Loucy (cell line): ENCODE measurements at regions not wholly inside any gene's neighbourhood (a gene's known extent, or its start where the extent isn't known, plus 50 kb on each side); places are given as distances from the start of the nearest gene placed in this dataset.
"Not testable (repeated sequence)": the region's sequence is repeated elsewhere in the genome, so short reads cannot be mapped to it uniquely, and the experiment has no call there.

ENCODE experiments used
- H2AFZ ChIP-seq: fragments of 200-600 bp; sonication (generic); 2 replicates; pipeline ENCODE4 v1.6.0; 2016; ENCODE audit warnings: antibody characterized with exemption, mild to moderate bottlenecking, low read length, moderate library complexity
- H3F3A ChIP-seq: fragments of 200-600 bp; 2 replicates; pipeline ENCODE4 v1.6.0; 2016; ENCODE audit warnings: antibody characterized with exemption, low read depth, mild to moderate bottlenecking
- H3K27me3 ChIP-seq: fragments of 200-600 bp; sonication (generic); 2 replicates; pipeline ENCODE4 v1.6.1; 2014; ENCODE audit warnings: low read length, mild to moderate bottlenecking; ENCODE audit not compliant: insufficient read depth, poor library complexity, severe bottlenecking
- H3K36me3 ChIP-seq: fragments of 200-600 bp; sonication (generic); 2 replicates; pipeline ENCODE4 v1.6.1; 2016; ENCODE audit warnings: low read length; ENCODE audit not compliant: insufficient read depth
- H3K4me1 ChIP-seq: fragments of 200-600 bp; sonication (generic); 2 replicates; pipeline ENCODE4 v1.5.1; 2014; ENCODE audit warnings: low read length, mild to moderate bottlenecking; ENCODE audit not compliant: insufficient read depth, poor library complexity, severe bottlenecking
- H3K4me2 ChIP-seq: fragments of 200-600 bp; sonication (generic); 2 replicates; pipeline ENCODE4 v1.6.0; 2014; ENCODE audit warnings: antibody characterized with exemption, low read length, low read depth, mild to moderate bottlenecking; ENCODE audit not compliant: poor library complexity, severe bottlenecking
- H3K4me3 ChIP-seq: fragments of 200-600 bp; sonication (generic); 2 replicates; pipeline ENCODE4 v1.5.1; 2014; ENCODE audit warnings: low read length, mild to moderate bottlenecking, mixed read lengths; ENCODE audit not compliant: poor library complexity, severe bottlenecking
- H3K79me2 ChIP-seq: fragments of 200-600 bp; sonication (generic); 2 replicates; pipeline ENCODE4 v1.6.1; 2014; ENCODE audit warnings: low read length; ENCODE audit not compliant: insufficient read depth
- H3K9ac ChIP-seq: fragments of 200-600 bp; sonication (generic); 2 replicates; pipeline ENCODE4 v1.6.0; 2014; ENCODE audit warnings: mild to moderate bottlenecking, low read depth, low read length, moderate library complexity; ENCODE audit not compliant: poor library complexity, severe bottlenecking
- H3K9me2 ChIP-seq: fragments of 200-600 bp; sonication (generic); replicated peaks from 2 replicates; pipeline ENCODE4 v1.6.1; 2016; ENCODE audit warnings: low read depth, low read length, mixed read lengths
- H3K9me3 ChIP-seq: fragments of 200-600 bp; sonication (generic); 2 replicates; pipeline ENCODE4 v1.6.1; 2014; ENCODE audit warnings: mild to moderate bottlenecking, antibody characterized with exemption, low read length, low read depth; ENCODE audit not compliant: insufficient read depth
- H4K20me1 ChIP-seq: fragments of 200-600 bp; sonication (generic); 2 replicates; pipeline ENCODE4 v1.6.0; 2014; ENCODE audit warnings: antibody characterized with exemption, low read length, mild to moderate bottlenecking; ENCODE audit not compliant: insufficient read depth, poor library complexity, severe bottlenecking
- EZH2phosphoT487 ChIP-seq: fragments of 200-600 bp; IDR thresholded peaks from 2 replicates; pipeline ENCODE4 v1.6.1; 2018; ENCODE audit warnings: antibody characterized with exemption, mild to moderate bottlenecking, moderate library complexity, borderline replicate concordance
- TF ChIP-seq, protein P1 (sequence below): fragments of 200-600 bp; sonication (generic); conservative IDR thresholded peaks from 2 replicates; pipeline ENCODE4 v1.5.1; 2014; ENCODE audit warnings: mild to moderate bottlenecking, antibody characterized with exemption, low read length

DNA sequence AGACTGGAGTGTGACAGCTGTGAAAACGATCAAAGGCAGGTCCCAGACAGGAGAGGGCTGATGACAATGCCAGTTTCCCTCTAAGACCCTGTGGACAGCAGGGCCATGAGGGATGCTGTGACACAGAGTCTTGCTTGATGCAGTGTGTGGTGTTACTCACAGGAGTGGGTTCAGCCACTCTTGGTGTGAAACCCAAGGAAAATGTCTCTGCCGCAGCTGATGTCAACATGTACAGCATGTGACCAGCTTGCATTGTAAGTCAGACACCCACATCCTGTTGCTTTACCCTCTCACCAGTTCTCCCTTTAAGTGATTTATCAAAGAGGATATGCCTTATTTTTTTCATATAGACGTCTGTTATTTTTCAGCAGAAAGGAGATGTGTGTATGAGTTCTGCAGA lies 268.6 kb downstream of the BTG1 start:
- Histone ChIP-seq H3K36me3 (no peaks in the 10 kb centered on the region), H3K9ac (no peak overlapping the region), H2AFZ (peak overlapping the region; percentile 44; the same call in 1 of the 2 replicates), H3K4me3 (no peak overlapping the region), H3K4me1 (peaks cover 3% of the 10 kb centered on the region), H3F3A (no peaks in the 10 kb centered on the region), H3K9me3 (no peaks in the 10 kb centered on the region), H3K9me2 (no peaks in the 10 kb centered on the region), H3K4me2 (peak overlapping the region; percentile 19), H3K79me2 (no peaks in the 10 kb centered on the region), H3K27me3 (no peaks in the 10 kb centered on the region), H4K20me1 (no peaks in the 10 kb centered on the region)
- TF ChIP-seq, protein P1, sequence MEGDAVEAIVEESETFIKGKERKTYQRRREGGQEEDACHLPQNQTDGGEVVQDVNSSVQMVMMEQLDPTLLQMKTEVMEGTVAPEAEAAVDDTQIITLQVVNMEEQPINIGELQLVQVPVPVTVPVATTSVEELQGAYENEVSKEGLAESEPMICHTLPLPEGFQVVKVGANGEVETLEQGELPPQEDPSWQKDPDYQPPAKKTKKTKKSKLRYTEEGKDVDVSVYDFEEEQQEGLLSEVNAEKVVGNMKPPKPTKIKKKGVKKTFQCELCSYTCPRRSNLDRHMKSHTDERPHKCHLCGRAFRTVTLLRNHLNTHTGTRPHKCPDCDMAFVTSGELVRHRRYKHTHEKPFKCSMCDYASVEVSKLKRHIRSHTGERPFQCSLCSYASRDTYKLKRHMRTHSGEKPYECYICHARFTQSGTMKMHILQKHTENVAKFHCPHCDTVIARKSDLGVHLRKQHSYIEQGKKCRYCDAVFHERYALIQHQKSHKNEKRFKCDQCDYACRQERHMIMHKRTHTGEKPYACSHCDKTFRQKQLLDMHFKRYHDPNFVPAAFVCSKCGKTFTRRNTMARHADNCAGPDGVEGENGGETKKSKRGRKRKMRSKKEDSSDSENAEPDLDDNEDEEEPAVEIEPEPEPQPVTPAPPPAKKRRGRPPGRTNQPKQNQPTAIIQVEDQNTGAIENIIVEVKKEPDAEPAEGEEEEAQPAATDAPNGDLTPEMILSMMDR: no peak
- no peak for TF ChIP-seq EZH2phosphoT487

- H3F3A ChIP-seq, H3K9ac ChIP-seq, H3K4me2 ChIP-seq, H4K20me1 ChIP-seq, H3K79me2 ChIP-seq, H3K27me3 ChIP-seq, H2AFZ ChIP-seq, H3K9me3 ChIP-seq, H3K4me1 ChIP-seq, H3K36me3 ChIP-seq, H3K4me3 ChIP-seq, H3K9me2 ChIP-seq: not testable (repeated sequence)
These were observed 270.0 kb downstream of the BTG1 start for GRCh38 chr12:91875671-91876070.

DNA sequence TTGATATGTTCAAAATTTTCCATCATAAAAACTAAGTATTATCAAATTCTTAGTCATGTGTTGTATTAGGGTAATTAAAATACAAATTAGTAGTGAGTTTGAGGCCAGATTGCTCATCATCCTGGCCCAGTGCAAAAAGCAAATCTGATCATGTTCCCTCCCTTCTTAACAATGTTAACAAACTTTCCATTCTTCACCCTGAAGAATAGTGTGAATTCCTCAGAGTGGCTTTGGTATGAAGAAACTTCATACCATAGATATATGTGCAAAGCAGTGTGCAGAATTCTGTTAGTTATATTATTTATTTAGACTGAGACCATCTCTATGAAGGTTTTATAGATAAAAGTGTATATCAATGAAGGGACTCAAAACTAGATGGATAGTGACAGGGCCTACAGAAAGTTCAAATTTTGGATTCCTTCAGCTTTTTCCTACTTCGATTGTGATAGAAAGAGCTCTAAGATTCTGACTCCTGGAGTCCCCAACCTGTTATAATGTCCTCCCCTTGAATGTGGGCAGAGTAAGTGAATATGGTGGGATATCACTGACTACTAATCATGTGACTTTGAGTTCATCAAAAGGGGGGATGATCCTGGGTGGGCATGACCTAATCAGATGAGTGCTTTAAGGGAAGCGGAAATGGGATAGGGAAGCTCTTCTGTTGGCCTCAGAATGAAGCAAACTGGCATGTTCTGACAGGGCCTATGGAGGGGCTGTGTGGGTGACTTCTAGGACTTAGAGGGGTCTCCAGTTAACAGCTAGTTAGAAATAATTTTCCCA lies 271.4 kb downstream of the BTG1 start:
- no peaks in the 10 kb centered on the region for H3K9me3 ChIP-seq
- no peak overlapping the region for H3K4me3 ChIP-seq
- H3K79me2 ChIP-seq: no peaks in the 10 kb centered on the region
- no peaks in the 10 kb centered on the region for H3F3A ChIP-seq
- H3K4me2 ChIP-seq: no peak overlapping the region
- no peaks in the 10 kb centered on the region for H3K27me3 ChIP-seq
- TF ChIP-seq, protein P1: no peak
- TF ChIP-seq EZH2phosphoT487: no peak
- H3K9me2 ChIP-seq: no peaks in the 10 kb centered on the region
- no peaks in the 10 kb centered on the region for H4K20me1 ChIP-seq
- no peak overlapping the region for H2AFZ ChIP-seq
- no peak overlapping the region for H3K9ac ChIP-seq
- no peaks in the 10 kb centered on the region for H3K36me3 ChIP-seq
- peaks cover 3% of the 10 kb centered on the region for H3K4me1 ChIP-seq

DNA sequence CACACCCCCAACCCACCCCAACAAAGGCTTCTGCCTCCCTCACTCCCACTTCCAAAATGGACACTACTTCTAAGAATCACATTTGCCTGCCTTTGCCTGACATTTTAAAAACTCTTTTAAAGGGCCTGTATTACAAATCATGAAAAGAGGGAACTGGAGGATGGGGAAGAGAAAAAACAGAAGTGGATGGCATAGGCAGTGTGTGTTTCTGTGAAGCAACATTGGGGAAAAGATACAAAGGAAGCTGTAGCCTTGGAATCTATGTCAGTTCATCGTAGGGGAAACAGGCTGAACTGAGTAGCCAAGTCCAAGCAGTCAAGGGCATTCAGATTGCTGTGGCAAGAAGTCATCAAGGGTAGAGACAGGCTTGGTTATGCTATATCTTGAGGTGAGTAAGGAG lies 273.9 kb downstream of the BTG1 start:
- Histone ChIP-seq H3F3A (no peaks in the 10 kb centered on the region), H3K4me1 (no peaks in the 10 kb centered on the region), H3K79me2 (no peaks in the 10 kb centered on the region), H3K9me3 (no peaks in the 10 kb centered on the region), H3K27me3 (no peaks in the 10 kb centered on the region), H3K4me2 (no peak overlapping the region), H3K4me3 (no peak overlapping the region), H3K36me3 (no peaks in the 10 kb centered on the region), H2AFZ (no peak overlapping the region), H3K9me2 (no peaks in the 10 kb centered on the region), H3K9ac (no peak overlapping the region), H4K20me1 (no peaks in the 10 kb centered on the region)
- TF ChIP-seq, protein P1: no peak
